AG09319 (cell line): ENCODE measurements at regions not wholly inside any gene's neighbourhood (a gene's known extent, or its start where the extent isn't known, plus 50 kb on each side); places are given as distances from the start of the nearest gene placed in this dataset.

Source experiments
- DNase-seq: peaks from one replicate; pipeline ENCODE4 v3.0.0-alpha.2; 2010; ENCODE audit warnings: low read depth; ENCODE audit errors: extremely low read depth
- CTCF ChIP-seq: IDR thresholded peaks from 2 replicates; pipeline ENCODE4 v1.5.1; 2011; ENCODE audit warnings: low read depth, mild to moderate bottlenecking, inconsistent platforms, low read length, moderate library complexity

GRCh38 chr16:85327731-85328675, 215.7 kb upstream of the CIBAR2 start:
- no peak for TF ChIP-seq CTCF
- no peak for DNase-seq

- DNase-seq = no peak
- TF ChIP-seq CTCF = no peak
Observed at GRCh38 chr16:85328676-85329058, 216.4 kb upstream of the CIBAR2 start.

- TF ChIP-seq CTCF = no peak
- DNase-seq = no peak
Observed at GRCh38 chr16:85329059-85329812, 217.0 kb upstream of the CIBAR2 start.

- TF ChIP-seq CTCF = no peak
- no peak for DNase-seq
Observed at GRCh38 chr16:85330006-85330693, 217.9 kb upstream of the CIBAR2 start.

GRCh38 chr16:85330694-85331188, 218.5 kb upstream of the CIBAR2 start:
- DNase-seq = peak; percentile 63
- TF ChIP-seq CTCF = peak; percentile 46

- no peak for DNase-seq
- TF ChIP-seq CTCF = no peak
Observed at GRCh38 chr16:85331688-85332087, 219.4 kb upstream of the CIBAR2 start.
